ENCODE measurements at regions not wholly inside any gene's neighbourhood (a gene's known extent, or its start where the extent isn't known, plus 50 kb on each side); places are given as distances from the start of the nearest gene placed in this dataset.

GRCh38 chr7:94823947-94824346, 83.4 kb upstream of the PPP1R9A start:
- H3K36me3 ChIP-seq = no peaks in the 10 kb centered on the region
- H3K4me3 ChIP-seq = no peak overlapping the region
- H3K4me1 ChIP-seq (ENCODE audit: insufficient read depth) = no peaks in the 10 kb centered on the region
- H3K27ac ChIP-seq = no peak overlapping the region
- no peaks in the 10 kb centered on the region for H3K9me3 ChIP-seq
- intact Hi-C loops (cut with DNase I) = no loop called here
- no peaks in the 10 kb centered on the region for H3K27me3 ChIP-seq
- TF ChIP-seq POLR2A (IDR thresholded peaks at IDR 0.05) (no peak), EP300 (IDR thresholded peaks at IDR 0.05) (no peak), CTCF (IDR thresholded peaks at IDR 0.05) (no peak)
- no peak for DNase-seq

GRCh38 chr7:94829987-94830386, 77.4 kb upstream of the PPP1R9A start:
- H3K36me3 ChIP-seq = no peaks in the 10 kb centered on the region
- 88 to 94% (median 93%) methylated on average over 4 of the region's 4 CpGs for WGBS, 3 donors
- no peak for DNase-seq
- H3K27ac ChIP-seq = no peak overlapping the region
- no peaks in the 10 kb centered on the region for H3K9me3 ChIP-seq
- H3K4me3 ChIP-seq = no peak overlapping the region
- H3K27me3 ChIP-seq = no peaks in the 10 kb centered on the region
- intact Hi-C loops (cut with DNase I) = no loop called here
- no peaks in the 10 kb centered on the region for H3K4me1 ChIP-seq (ENCODE audit: insufficient read depth)
- no peak for TF ChIP-seq CTCF (IDR thresholded peaks at IDR 0.05)
- no peak for TF ChIP-seq EP300 (IDR thresholded peaks at IDR 0.05)
- no peak for TF ChIP-seq POLR2A (IDR thresholded peaks at IDR 0.05)

GRCh38 chr7:94832051-94832450, 75.3 kb upstream of the PPP1R9A start:
- Histone ChIP-seq H3K36me3 (no peaks in the 10 kb centered on the region), H3K27me3 (no peaks in the 10 kb centered on the region), H3K9me3 (no peaks in the 10 kb centered on the region), H3K4me1 (ENCODE audit: insufficient read depth) (no peaks in the 10 kb centered on the region), H3K27ac (no peak overlapping the region), H3K4me3 (no peak overlapping the region)
- 88 to 91% (median 88%) methylated on average over 4 of the region's 4 CpGs for WGBS, 3 donors
- intact Hi-C loops (cut with DNase I) = no loop called here
- no peak for TF ChIP-seq POLR2A (IDR thresholded peaks at IDR 0.05)
- no peak for TF ChIP-seq EP300 (IDR thresholded peaks at IDR 0.05)
- TF ChIP-seq CTCF (IDR thresholded peaks at IDR 0.05) = no peak
- no peak for DNase-seq

GRCh38 chr7:94834359-94834758, 73.0 kb upstream of the PPP1R9A start:
- WGBS, 3 donors = 98 to 100% (median 100%) methylated on average over 2 of the region's 2 CpGs
- Histone ChIP-seq H3K36me3 (no peaks in the 10 kb centered on the region), H3K9me3 (no peaks in the 10 kb centered on the region), H3K27ac (no peak overlapping the region), H3K27me3 (no peaks in the 10 kb centered on the region), H3K4me1 (ENCODE audit: insufficient read depth) (no peaks in the 10 kb centered on the region), H3K4me3 (no peak overlapping the region)
- intact Hi-C loops (cut with DNase I) = no loop called here
- DNase-seq = no peak
- TF ChIP-seq POLR2A (IDR thresholded peaks at IDR 0.05) (no peak), EP300 (IDR thresholded peaks at IDR 0.05) (no peak), CTCF (IDR thresholded peaks at IDR 0.05) (no peak)

- no peaks in the 10 kb centered on the region for H3K4me1 ChIP-seq (ENCODE audit: insufficient read depth)
- peaks cover 0 to 5% of the 10 kb centered on the region in 2 donors for H3K9me3 ChIP-seq
- H3K4me3 ChIP-seq = no peak overlapping the region
- no peak for TF ChIP-seq CTCF (IDR thresholded peaks at IDR 0.05)
- no peak for TF ChIP-seq POLR2A (IDR thresholded peaks at IDR 0.05)
- no peak for TF ChIP-seq EP300 (IDR thresholded peaks at IDR 0.05)
- intact Hi-C loops (cut with DNase I) = no loop called here
- 97 to 98% (median 97%) methylated on average over 3 of the region's 3 CpGs for WGBS, 3 donors
- no peaks in the 10 kb centered on the region for H3K36me3 ChIP-seq
- no peak for DNase-seq
- no peaks in the 10 kb centered on the region for H3K27me3 ChIP-seq
- H3K27ac ChIP-seq = no peak overlapping the region
Measured at GRCh38 chr7:94838717-94839116, 68.7 kb upstream of the PPP1R9A start.
